AG10803 (cell line): ENCODE measurements at regions not wholly inside any gene's neighbourhood (a gene's known extent, or its start where the extent isn't known, plus 50 kb on each side); places are given as distances from the start of the nearest gene placed in this dataset.

ENCODE experiments used
- DNase-seq: peaks from one replicate; pipeline ENCODE4 v3.0.0; 2010; ENCODE audit warnings: low read depth
- H3K4me3 ChIP-seq: 2 replicates; pipeline ENCODE4 v1.5.1; 2011; ENCODE audit warnings: mild to moderate bottlenecking, low read length, control low read depth
- CTCF ChIP-seq: conservative IDR thresholded peaks from 2 replicates; pipeline ENCODE4 v1.5.1; 2011; ENCODE audit warnings: mild to moderate bottlenecking, low read length, control low read depth, inconsistent platforms

GRCh38 chr17:15096511-15096910 is 168.6 kb downstream of the PMP22 start:
- DNase-seq: no peak
- H3K4me3 ChIP-seq: no peak overlapping the region
- no peak for TF ChIP-seq CTCF

- TF ChIP-seq CTCF: no peak
- no peak overlapping the region for H3K4me3 ChIP-seq
- no peak for DNase-seq
These were observed 169.2 kb downstream of the PMP22 start for GRCh38 chr17:15095935-15096334.

- TF ChIP-seq CTCF: no peak
- DNase-seq: peak; percentile 38
- no peak overlapping the region for H3K4me3 ChIP-seq
These were observed 172.4 kb downstream of the PMP22 start for GRCh38 chr17:15092762-15093161.

GRCh38 chr17:15092261-15092660 is 172.9 kb downstream of the PMP22 start:
- no peak for TF ChIP-seq CTCF
- DNase-seq: no peak
- H3K4me3 ChIP-seq: no peak overlapping the region

- DNase-seq: no peak
- no peak overlapping the region for H3K4me3 ChIP-seq
- no peak for TF ChIP-seq CTCF
These were observed 173.3 kb downstream of the PMP22 start for GRCh38 chr17:15091825-15092224.

- no peak for DNase-seq
- H3K4me3 ChIP-seq: no peak overlapping the region
These were observed 174.6 kb downstream of the PMP22 start for GRCh38 chr17:15090533-15090932.

GRCh38 chr17:15087946-15088345 is 177.2 kb downstream of the PMP22 start:
- DNase-seq: no peak
- H3K4me3 ChIP-seq: no peak overlapping the region
- TF ChIP-seq CTCF: no peak

More at GRCh38 chr17:15090533-15090932, 174.6 kb downstream of the PMP22 start:
- no peak for TF ChIP-seq CTCF
